CD14-positive monocyte (primary cell): ENCODE measurements at regions not wholly inside any gene's neighbourhood (a gene's known extent, or its start where the extent isn't known, plus 50 kb on each side); places are given as distances from the start of the nearest gene placed in this dataset.
"Not testable (repeated sequence)": the region's sequence is repeated elsewhere in the genome, so short reads cannot be mapped to it uniquely, and the experiment has no call there.

ENCODE experiments used
- DNase-seq, 3 donors: peaks; one replicate each; pipeline ENCODE4 v3.0.0-alpha.2; 2011 to 2022
- H2AFZ ChIP-seq: 2 replicates; pipeline ENCODE4 v1.6.0; 2012; ENCODE audit warnings: mild to moderate bottlenecking, low read depth, low read length, inconsistent platforms; ENCODE audit not compliant: insufficient read depth, poor library complexity, severe bottlenecking
- H3K27ac ChIP-seq, 2 donors: 1 replicate in 1 of 2; 2 replicates in 1 of 2; pipeline ENCODE4 v1.5.1; 2012 to 2013; ENCODE audit warnings: low read length in 2 of 2, control low read depth in 1 of 2, inconsistent platforms in 1 of 2, low read depth in 1 of 2, mild to moderate bottlenecking in 1 of 2
- H3K27me3 ChIP-seq, 2 donors: one replicate each; pipeline versions ENCODE4 v1.6.0 to v1.6.1; 2011 to 2013; ENCODE audit warnings: low read length in 2 of 2; ENCODE audit not compliant: control insufficient read depth in 2 of 2, insufficient read depth in 2 of 2
- H3K36me3 ChIP-seq, 2 donors: replicated peaks in 1 of 2; 1 replicate in 1 of 2; 2 replicates in 1 of 2; pipeline versions ENCODE4 v1.5.1 to v1.6.1; 2012 to 2013; ENCODE audit warnings: low read length in 2 of 2, control low read depth in 1 of 2, inconsistent platforms in 1 of 2, mild to moderate bottlenecking in 1 of 2; ENCODE audit not compliant: insufficient read depth in 2 of 2, control insufficient read depth in 1 of 2
- H3K4me1 ChIP-seq, 2 donors: 1 replicate in 1 of 2; 2 replicates in 1 of 2; pipeline versions ENCODE4 v1.5.1 to v1.6.1; 2012 to 2013; ENCODE audit warnings: low read length in 2 of 2, control low read depth in 1 of 2, inconsistent platforms in 1 of 2, mild to moderate bottlenecking in 1 of 2, moderate library complexity in 1 of 2; ENCODE audit not compliant: insufficient read depth in 2 of 2, control insufficient read depth in 1 of 2
- H3K4me2 ChIP-seq: replicated peaks from 2 replicates; pipeline ENCODE3; 2012; ENCODE audit warnings: low read length, moderate library complexity, mild to moderate bottlenecking; ENCODE audit not compliant: poor library complexity, severe bottlenecking; ENCODE audit errors: extremely low read depth
- H3K4me3 ChIP-seq, 3 experiments: fragments of 200-600 bp in 1 of 3; sonication (generic) in 1 of 3; replicated peaks in 1 of 3; 1 replicate in 2 of 3; 2 replicates in 1 of 3; pipeline ENCODE4 v1.5.1; 2011 to 2013; ENCODE audit warnings: low read length in 3 of 3, mild to moderate bottlenecking in 3 of 3, control low read depth in 2 of 3, low read depth in 2 of 3, inconsistent platforms in 1 of 3, moderate library complexity in 1 of 3
- H3K79me2 ChIP-seq: 2 replicates; pipeline ENCODE4 v1.6.0; 2012; ENCODE audit warnings: mild to moderate bottlenecking, control low read depth, inconsistent platforms, low read length, moderate library complexity; ENCODE audit not compliant: insufficient read depth
- H3K9ac ChIP-seq: 2 replicates; pipeline ENCODE4 v1.6.0; 2017; ENCODE audit warnings: low read length, mild to moderate bottlenecking; ENCODE audit not compliant: insufficient read depth, poor library complexity, severe bottlenecking
- H3K9me3 ChIP-seq, 2 donors: replicated peaks in 1 of 2; 1 replicate in 1 of 2; 2 replicates in 1 of 2; pipeline versions ENCODE4 v1.5.1 to v1.6.1; 2012 to 2013; ENCODE audit warnings: low read length in 2 of 2, control low read depth in 1 of 2; ENCODE audit not compliant: control insufficient read depth in 1 of 2, insufficient read depth in 1 of 2
- H4K20me1 ChIP-seq: 2 replicates; pipeline ENCODE4 v1.6.0; 2012; ENCODE audit warnings: mild to moderate bottlenecking, low read length, control low read depth, moderate library complexity; ENCODE audit not compliant: insufficient read depth
- H3K27ac Mint-ChIP-seq, 7 donors: one replicate each; pipeline ENCODE4 v1.8.0; 2020; ENCODE audit warnings: mild to moderate bottlenecking in 7 of 7, mixed read lengths in 7 of 7, moderate library complexity in 6 of 7, inconsistent platforms in 2 of 7
- H3K27me3 Mint-ChIP-seq, 3 donors: one replicate each; pipeline ENCODE4 v1.8.0; 2021 to 2022; ENCODE audit warnings: low read depth in 3 of 3, mild to moderate bottlenecking in 3 of 3, mixed read lengths in 3 of 3, moderate library complexity in 3 of 3, inconsistent platforms in 1 of 3
- H3K36me3 Mint-ChIP-seq, 2 donors: one replicate each; pipeline ENCODE4 v1.8.0; 2020; ENCODE audit warnings: mixed read lengths in 2 of 2, inconsistent platforms in 1 of 2, mild to moderate bottlenecking in 1 of 2
- H3K4me1 Mint-ChIP-seq: one replicate; pipeline ENCODE4 v1.8.0; 2020; ENCODE audit warnings: mild to moderate bottlenecking, mixed read lengths
- H3K4me3 Mint-ChIP-seq, 2 donors: one replicate each; pipeline ENCODE4 v1.8.0; 2020; ENCODE audit warnings: mild to moderate bottlenecking in 2 of 2, mixed read lengths in 2 of 2, moderate library complexity in 1 of 2
- H3K9me3 Mint-ChIP-seq, 7 donors: one replicate each; pipeline ENCODE4 v1.8.0; 2020 to 2022; ENCODE audit warnings: mixed read lengths in 7 of 7, mild to moderate bottlenecking in 6 of 7, moderate library complexity in 6 of 7, inconsistent platforms in 2 of 7
- WGBS: methylation state at CpG from one replicate; pipeline ENCODE4 v1.1.5; 2013; ENCODE audit warnings: missing lambda C conversion rate; ENCODE audit not compliant: insufficient coverage; 5-methylcytosine and 5-hydroxymethylcytosine counted together
- intact Hi-C, 2 donors: fragments of 100-400 bp; cut with micrococcal nuclease; formaldehyde crosslinking; loops; one replicate each; pipeline versions ENCODE4 v1.15.0 to v1.15.1; 2023

GRCh38 chr10:42232955-42233354, 405.4 kb downstream of the ZNF33B start:
- H3K36me3 Mint-ChIP-seq, H2AFZ ChIP-seq, H3K36me3 ChIP-seq, H3K4me2 ChIP-seq, H3K9ac ChIP-seq, H3K4me3 Mint-ChIP-seq, H3K4me1 ChIP-seq, H3K27me3 ChIP-seq, H3K27me3 Mint-ChIP-seq, H3K79me2 ChIP-seq, H3K4me3 ChIP-seq, intact Hi-C loops, H4K20me1 ChIP-seq, H3K27ac Mint-ChIP-seq, H3K27ac ChIP-seq, H3K4me1 Mint-ChIP-seq, DNase-seq: not testable (repeated sequence)
- H3K9me3 Mint-ChIP-seq = peaks cover 30 to 51% (median 39%) of the 10 kb centered on the region in 7 donors
- H3K9me3 ChIP-seq = peaks cover 0 to 30% of the 10 kb centered on the region in 2 donors
- WGBS = 100% methylated on average over 1 of the region's 1 CpG

- DNase-seq, H3K4me3 ChIP-seq, H3K4me1 ChIP-seq, H4K20me1 ChIP-seq, H2AFZ ChIP-seq, H3K4me1 Mint-ChIP-seq, H3K4me2 ChIP-seq, H3K27ac Mint-ChIP-seq, H3K27ac ChIP-seq, H3K36me3 ChIP-seq, H3K36me3 Mint-ChIP-seq, H3K4me3 Mint-ChIP-seq, intact Hi-C loops, H3K27me3 Mint-ChIP-seq, H3K9ac ChIP-seq, H3K79me2 ChIP-seq, H3K27me3 ChIP-seq: not testable (repeated sequence)
- WGBS = 74% methylated on average over 4 of the region's 4 CpGs
- peaks cover 0 to 30% of the 10 kb centered on the region in 2 donors for H3K9me3 ChIP-seq
- peaks cover 27 to 53% (median 50%) of the 10 kb centered on the region in 7 donors for H3K9me3 Mint-ChIP-seq
Observed at GRCh38 chr10:42230812-42231211, 407.6 kb downstream of the ZNF33B start.

GRCh38 chr10:42230115-42230514, 408.3 kb downstream of the ZNF33B start:
- H3K4me3 Mint-ChIP-seq, H2AFZ ChIP-seq, H3K36me3 ChIP-seq, H3K27ac Mint-ChIP-seq, H3K27me3 ChIP-seq, H3K79me2 ChIP-seq, H3K4me1 ChIP-seq, H3K4me3 ChIP-seq, H3K36me3 Mint-ChIP-seq, intact Hi-C loops, H3K4me1 Mint-ChIP-seq, H3K9ac ChIP-seq, H4K20me1 ChIP-seq, DNase-seq, H3K27ac ChIP-seq, H3K4me2 ChIP-seq, H3K27me3 Mint-ChIP-seq: not testable (repeated sequence)
- 67% methylated on average over 1 of the region's 2 CpGs for WGBS
- H3K9me3 Mint-ChIP-seq = peaks cover 27 to 51% (median 43%) of the 10 kb centered on the region in 7 donors
- H3K9me3 ChIP-seq = peaks cover 0 to 28% of the 10 kb centered on the region in 2 donors

- H3K27me3 ChIP-seq, H3K27me3 Mint-ChIP-seq, DNase-seq, intact Hi-C loops, H3K4me2 ChIP-seq, H3K4me3 Mint-ChIP-seq, H3K4me1 Mint-ChIP-seq, H3K27ac Mint-ChIP-seq, H4K20me1 ChIP-seq, H3K79me2 ChIP-seq, H3K36me3 ChIP-seq, H3K36me3 Mint-ChIP-seq, H3K9ac ChIP-seq, H3K4me3 ChIP-seq, H3K27ac ChIP-seq, H3K4me1 ChIP-seq, H2AFZ ChIP-seq: not testable (repeated sequence)
- H3K9me3 Mint-ChIP-seq = peaks cover 17 to 34% (median 26%) of the 10 kb centered on the region in 7 donors
- H3K9me3 ChIP-seq = peaks cover 0 to 19% of the 10 kb centered on the region in 2 donors
Observed at GRCh38 chr10:42227859-42228258, 410.5 kb downstream of the ZNF33B start.
